ENCODE measurements at regions not wholly inside any gene's neighbourhood (a gene's known extent, or its start where the extent isn't known, plus 50 kb on each side); places are given as distances from the start of the nearest gene placed in this dataset.

DNA sequence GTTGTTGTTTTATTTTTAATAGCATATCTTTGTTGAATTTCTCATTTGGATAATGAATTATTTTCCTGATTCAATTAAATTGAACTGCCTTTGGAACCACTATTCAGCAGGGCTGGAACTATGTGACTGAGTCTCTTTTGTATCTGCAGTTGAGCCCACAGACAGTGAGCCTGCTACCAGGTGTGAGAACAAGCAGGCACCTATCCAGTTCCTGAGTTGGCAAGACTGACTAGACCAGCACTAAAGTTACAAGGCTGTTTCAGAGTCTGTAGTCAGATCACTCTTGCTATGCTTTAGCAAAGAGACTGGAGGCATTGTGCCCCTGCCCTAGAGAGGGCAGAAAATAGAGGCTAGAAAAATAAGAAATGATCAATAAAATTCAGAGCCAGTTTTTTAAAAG lies 237.3 kb upstream of the GRID2 start:
- Histone ChIP-seq H3K4me3 (ENCODE audit: low read depth in 1 of 3, low read length in 3 of 3) (no peak overlapping the region), H3K9me3 (ENCODE audit: control insufficient read depth in 2 of 2, insufficient read depth in 1 of 2, low read depth in 1 of 2, low read length in 1 of 2) (peaks cover 0 to 16% of the 10 kb centered on the region in 2 donors), H3K4me1 (ENCODE audit: control insufficient read depth in 3 of 3, insufficient read depth in 2 of 3, low read depth in 1 of 3, low read length in 2 of 3) (no peaks in the 10 kb centered on the region), H3K27me3 (ENCODE audit: control insufficient read depth in 3 of 3, insufficient read depth in 3 of 3, low read length in 3 of 3) (no peaks in the 10 kb centered on the region), H3K27ac (ENCODE audit: low read depth in 1 of 3, low read length in 2 of 3) (no peak overlapping the region), H3K36me3 (ENCODE audit: control insufficient read depth in 3 of 3, insufficient read depth in 2 of 3, low read depth in 1 of 3, low read length in 3 of 3) (no peaks in the 10 kb centered on the region)
- DNase-seq (no peak), FAIRE-seq (no peak)

DNA sequence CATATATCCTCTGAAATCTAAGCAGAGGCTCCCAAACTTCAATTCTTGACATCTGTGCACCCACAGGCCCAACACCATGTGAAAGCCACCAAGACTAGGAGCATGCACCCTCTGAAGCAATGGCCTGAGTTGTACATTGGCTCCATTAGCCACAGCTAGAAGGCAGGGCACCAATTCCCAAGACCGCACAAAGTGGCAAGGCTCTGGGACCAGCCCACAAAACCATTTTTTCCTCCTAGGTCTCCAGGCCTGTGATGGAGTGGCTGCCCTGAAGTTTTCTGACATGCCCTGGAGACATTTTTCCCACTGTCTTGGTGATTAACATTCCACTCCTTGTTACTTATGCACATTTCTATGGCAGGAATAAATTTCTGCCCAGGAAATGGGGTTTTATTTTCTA lies 232.2 kb upstream of the GRID2 start:
- DNase-seq (no peak), FAIRE-seq (no peak)
- Histone ChIP-seq H3K9me3 (ENCODE audit: control insufficient read depth in 2 of 2, insufficient read depth in 1 of 2, low read depth in 1 of 2, low read length in 1 of 2) (peaks cover 0 to 18% of the 10 kb centered on the region in 2 donors), H3K4me1 (ENCODE audit: control insufficient read depth in 3 of 3, insufficient read depth in 2 of 3, low read depth in 1 of 3, low read length in 2 of 3) (no peaks in the 10 kb centered on the region), H3K27ac (ENCODE audit: low read depth in 1 of 3, low read length in 2 of 3) (no peak overlapping the region), H3K27me3 (ENCODE audit: control insufficient read depth in 3 of 3, insufficient read depth in 3 of 3, low read length in 3 of 3) (no peaks in the 10 kb centered on the region), H3K4me3 (ENCODE audit: low read depth in 1 of 3, low read length in 3 of 3) (no peak overlapping the region), H3K36me3 (ENCODE audit: control insufficient read depth in 3 of 3, insufficient read depth in 2 of 3, low read depth in 1 of 3, low read length in 3 of 3) (no peaks in the 10 kb centered on the region)
- 95 to 100% (median 99%) methylated on average over 1 of the region's 1 CpG for WGBS, 3 donors

DNA sequence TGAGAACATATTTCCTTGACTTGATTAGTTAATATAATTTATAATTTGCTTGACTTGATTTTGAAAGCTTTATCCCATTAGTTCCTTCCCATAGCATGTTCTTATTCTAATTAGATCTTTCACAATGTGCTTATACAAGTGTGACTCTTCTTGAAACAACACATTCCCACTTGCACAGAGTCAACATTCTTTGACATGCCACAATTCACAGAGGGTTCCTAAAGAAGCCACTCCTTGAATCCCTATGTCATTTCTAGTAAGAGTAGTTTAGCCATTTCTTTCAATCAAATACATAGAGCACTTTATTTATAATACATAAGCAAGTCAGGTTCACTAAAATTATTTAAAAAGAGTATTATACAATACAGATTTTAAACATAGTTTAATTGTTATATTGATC lies 228.9 kb upstream of the GRID2 start:
- DNase-seq (no peak), FAIRE-seq (no peak)
- no peaks in the 10 kb centered on the region for H3K27me3 ChIP-seq (ENCODE audit: control insufficient read depth in 3 of 3, insufficient read depth in 3 of 3, low read length in 3 of 3)
- H3K4me3 ChIP-seq (ENCODE audit: low read depth in 1 of 3, low read length in 3 of 3), result no peak overlapping the region
- peaks cover 0 to 20% of the 10 kb centered on the region in 2 donors for H3K9me3 ChIP-seq (ENCODE audit: control insufficient read depth in 2 of 2, insufficient read depth in 1 of 2, low read depth in 1 of 2, low read length in 1 of 2)
- H3K4me1 ChIP-seq (ENCODE audit: control insufficient read depth in 3 of 3, insufficient read depth in 2 of 3, low read depth in 1 of 3, low read length in 2 of 3), result no peaks in the 10 kb centered on the region
- no peaks in the 10 kb centered on the region for H3K36me3 ChIP-seq (ENCODE audit: control insufficient read depth in 3 of 3, insufficient read depth in 2 of 3, low read depth in 1 of 3, low read length in 3 of 3)
- H3K27ac ChIP-seq (ENCODE audit: low read depth in 1 of 3, low read length in 2 of 3), result no peak overlapping the region

DNA sequence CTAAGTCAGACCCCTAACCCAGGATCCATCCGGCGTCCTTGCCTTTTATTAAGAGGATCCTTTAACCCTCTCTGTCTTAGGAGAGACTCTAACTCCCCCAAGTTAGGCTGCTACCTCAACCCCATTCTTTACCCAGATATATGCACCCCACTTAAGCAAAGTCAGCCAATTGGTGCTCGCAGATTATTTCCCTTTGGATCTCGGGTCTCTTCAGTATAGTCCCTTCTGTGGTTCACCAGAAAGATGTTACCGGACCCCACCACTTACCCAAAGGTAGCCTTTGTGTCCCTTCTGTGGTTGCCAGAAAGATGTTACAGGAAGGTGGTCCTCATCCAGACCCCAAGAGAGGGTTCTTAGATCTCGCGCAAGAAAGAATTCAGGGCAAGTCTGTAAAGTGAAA lies 212.9 kb upstream of the GRID2 start:
- no peaks in the 10 kb centered on the region for H3K36me3 ChIP-seq (ENCODE audit: control insufficient read depth in 3 of 3, insufficient read depth in 2 of 3, low read depth in 1 of 3, low read length in 3 of 3)
- no peaks in the 10 kb centered on the region for H3K9me3 ChIP-seq (ENCODE audit: control insufficient read depth in 2 of 2, insufficient read depth in 1 of 2, low read depth in 1 of 2, low read length in 1 of 2)
- WGBS, 3 donors, result 91 to 96% (median 94%) methylated on average over 7 of the region's 7 CpGs
- no peak for DNase-seq
- H3K4me3 ChIP-seq (ENCODE audit: low read depth in 1 of 3, low read length in 3 of 3), result no peak overlapping the region
- no peaks in the 10 kb centered on the region for H3K27me3 ChIP-seq (ENCODE audit: control insufficient read depth in 3 of 3, insufficient read depth in 3 of 3, low read length in 3 of 3)
- H3K4me1 ChIP-seq (ENCODE audit: control insufficient read depth in 3 of 3, insufficient read depth in 2 of 3, low read depth in 1 of 3, low read length in 2 of 3), result no peaks in the 10 kb centered on the region
- H3K27ac ChIP-seq (ENCODE audit: low read depth in 1 of 3, low read length in 2 of 3), result no peak overlapping the region
- no peak for FAIRE-seq

DNA sequence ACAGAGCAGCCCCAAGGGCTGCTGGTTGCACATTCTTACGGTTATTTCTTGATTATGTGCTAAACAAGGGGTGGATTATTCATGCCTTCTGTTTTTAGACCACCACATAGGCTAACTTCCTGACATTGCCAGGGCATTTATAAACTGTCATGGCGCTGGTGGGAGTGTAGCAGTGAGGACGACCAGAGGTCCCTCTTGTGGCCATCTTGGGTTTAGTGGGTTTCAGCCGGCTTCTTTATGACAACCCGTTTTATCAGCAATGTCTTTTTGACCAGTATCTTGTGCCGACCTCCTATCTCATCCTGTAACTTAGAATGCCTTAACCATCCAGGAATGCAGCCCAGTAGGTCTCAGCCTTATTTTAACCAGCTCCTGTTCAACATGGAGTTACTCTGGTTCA lies 212.4 kb upstream of the GRID2 start:
- DNase-seq, result no peak
- FAIRE-seq, result no peak
- Histone ChIP-seq H3K4me1 (ENCODE audit: control insufficient read depth in 3 of 3, insufficient read depth in 2 of 3, low read depth in 1 of 3, low read length in 2 of 3) (no peaks in the 10 kb centered on the region), H3K27me3 (ENCODE audit: control insufficient read depth in 3 of 3, insufficient read depth in 3 of 3, low read length in 3 of 3) (no peaks in the 10 kb centered on the region), H3K27ac (ENCODE audit: low read depth in 1 of 3, low read length in 2 of 3) (no peak overlapping the region), H3K9me3 (ENCODE audit: control insufficient read depth in 2 of 2, insufficient read depth in 1 of 2, low read depth in 1 of 2, low read length in 1 of 2) (no peaks in the 10 kb centered on the region), H3K36me3 (ENCODE audit: control insufficient read depth in 3 of 3, insufficient read depth in 2 of 3, low read depth in 1 of 3, low read length in 3 of 3) (no peaks in the 10 kb centered on the region), H3K4me3 (ENCODE audit: low read depth in 1 of 3, low read length in 3 of 3) (no peak overlapping the region)
- WGBS, 3 donors, result 77 to 82% (median 81%) methylated on average over 6 of the region's 6 CpGs

DNA sequence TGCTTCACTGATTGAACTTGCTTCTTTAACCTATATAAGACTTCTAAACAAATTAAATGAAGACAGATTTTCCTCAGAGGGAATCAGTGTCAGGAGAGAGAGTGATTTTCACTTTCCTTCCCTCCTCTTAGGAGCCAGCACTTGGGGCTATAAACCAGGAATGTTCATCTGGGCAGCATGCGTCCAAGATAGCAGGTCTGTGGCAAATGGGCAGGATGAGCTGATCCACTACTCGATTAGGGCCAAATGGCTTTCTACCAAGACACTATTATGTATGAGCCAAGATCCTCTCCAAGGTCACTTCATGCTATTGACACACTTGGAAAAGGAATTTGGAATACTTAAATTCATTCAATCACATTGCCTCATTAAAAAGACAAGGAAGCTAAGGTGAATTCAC lies 203.9 kb upstream of the GRID2 start:
- Histone ChIP-seq H3K4me1 (ENCODE audit: control insufficient read depth in 3 of 3, insufficient read depth in 2 of 3, low read depth in 1 of 3, low read length in 2 of 3) (no peaks in the 10 kb centered on the region), H3K27me3 (ENCODE audit: control insufficient read depth in 3 of 3, insufficient read depth in 3 of 3, low read length in 3 of 3) (no peaks in the 10 kb centered on the region), H3K36me3 (ENCODE audit: control insufficient read depth in 3 of 3, insufficient read depth in 2 of 3, low read depth in 1 of 3, low read length in 3 of 3) (no peaks in the 10 kb centered on the region), H3K27ac (ENCODE audit: low read depth in 1 of 3, low read length in 2 of 3) (no peak overlapping the region), H3K4me3 (ENCODE audit: low read depth in 1 of 3, low read length in 3 of 3) (no peak overlapping the region), H3K9me3 (ENCODE audit: control insufficient read depth in 2 of 2, insufficient read depth in 1 of 2, low read depth in 1 of 2, low read length in 1 of 2) (no peaks in the 10 kb centered on the region)
- 42 to 56% (median 48%) methylated on average over 2 of the region's 2 CpGs for WGBS, 3 donors
- FAIRE-seq (no peak), DNase-seq (no peak)

DNA sequence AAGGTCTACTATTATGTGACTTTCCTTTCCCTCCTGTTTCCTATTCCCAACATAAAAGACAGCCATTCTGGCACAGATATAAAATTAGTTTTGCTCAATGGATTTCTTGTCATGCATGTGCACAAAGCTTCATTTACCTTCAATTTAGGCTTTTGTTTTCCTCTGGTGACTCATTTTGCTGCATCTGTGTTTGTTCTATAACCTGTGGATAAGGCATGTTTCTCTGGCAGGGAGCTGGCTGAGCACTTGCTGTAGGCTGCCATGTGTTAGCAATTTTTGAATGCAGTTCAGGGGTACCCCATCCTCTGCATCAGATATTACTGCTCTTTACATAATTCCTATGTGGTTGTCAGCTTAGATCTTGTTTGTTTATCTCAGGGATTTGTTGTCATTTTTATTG lies 202.8 kb upstream of the GRID2 start:
- Histone ChIP-seq H3K9me3 (ENCODE audit: control insufficient read depth in 2 of 2, insufficient read depth in 1 of 2, low read depth in 1 of 2, low read length in 1 of 2) (no peaks in the 10 kb centered on the region), H3K27ac (ENCODE audit: low read depth in 1 of 3, low read length in 2 of 3) (no peak overlapping the region), H3K27me3 (ENCODE audit: control insufficient read depth in 3 of 3, insufficient read depth in 3 of 3, low read length in 3 of 3) (no peaks in the 10 kb centered on the region), H3K4me1 (ENCODE audit: control insufficient read depth in 3 of 3, insufficient read depth in 2 of 3, low read depth in 1 of 3, low read length in 2 of 3) (no peaks in the 10 kb centered on the region), H3K4me3 (ENCODE audit: low read depth in 1 of 3, low read length in 3 of 3) (no peak overlapping the region), H3K36me3 (ENCODE audit: control insufficient read depth in 3 of 3, insufficient read depth in 2 of 3, low read depth in 1 of 3, low read length in 3 of 3) (no peaks in the 10 kb centered on the region)
- no peak for DNase-seq
- no peak for FAIRE-seq

DNA sequence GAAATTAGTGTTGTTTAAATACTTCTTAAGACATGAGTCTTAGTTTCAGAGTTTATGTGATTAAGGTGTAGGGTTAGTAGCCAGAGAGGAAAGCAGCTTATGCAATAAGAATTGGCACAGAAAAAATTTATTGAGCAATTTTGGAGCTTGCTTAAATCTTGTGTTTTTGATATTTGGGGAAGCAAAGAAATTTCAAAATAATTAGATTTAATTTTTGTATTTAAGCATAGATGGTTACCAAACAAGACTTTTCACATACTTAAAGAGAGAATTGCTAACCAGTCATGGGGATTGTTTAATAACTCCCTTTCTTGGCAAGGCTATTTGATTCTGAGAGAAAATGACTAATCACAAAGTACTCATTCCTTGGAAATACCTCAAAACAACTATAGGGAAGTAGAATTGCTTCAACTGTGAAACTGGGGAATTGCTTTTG lies 202.0 kb upstream of the GRID2 start:
- Histone ChIP-seq H3K9me3 (ENCODE audit: control insufficient read depth in 2 of 2, insufficient read depth in 1 of 2, low read depth in 1 of 2, low read length in 1 of 2) (no peaks in the 10 kb centered on the region), H3K4me1 (ENCODE audit: control insufficient read depth in 3 of 3, insufficient read depth in 2 of 3, low read depth in 1 of 3, low read length in 2 of 3) (no peaks in the 10 kb centered on the region), H3K36me3 (ENCODE audit: control insufficient read depth in 3 of 3, insufficient read depth in 2 of 3, low read depth in 1 of 3, low read length in 3 of 3) (no peaks in the 10 kb centered on the region), H3K27ac (ENCODE audit: low read depth in 1 of 3, low read length in 2 of 3) (no peak overlapping the region), H3K4me3 (ENCODE audit: low read depth in 1 of 3, low read length in 3 of 3) (no peak overlapping the region), H3K27me3 (ENCODE audit: control insufficient read depth in 3 of 3, insufficient read depth in 3 of 3, low read length in 3 of 3) (no peaks in the 10 kb centered on the region)
- DNase-seq (no peak), FAIRE-seq (no peak)

DNA sequence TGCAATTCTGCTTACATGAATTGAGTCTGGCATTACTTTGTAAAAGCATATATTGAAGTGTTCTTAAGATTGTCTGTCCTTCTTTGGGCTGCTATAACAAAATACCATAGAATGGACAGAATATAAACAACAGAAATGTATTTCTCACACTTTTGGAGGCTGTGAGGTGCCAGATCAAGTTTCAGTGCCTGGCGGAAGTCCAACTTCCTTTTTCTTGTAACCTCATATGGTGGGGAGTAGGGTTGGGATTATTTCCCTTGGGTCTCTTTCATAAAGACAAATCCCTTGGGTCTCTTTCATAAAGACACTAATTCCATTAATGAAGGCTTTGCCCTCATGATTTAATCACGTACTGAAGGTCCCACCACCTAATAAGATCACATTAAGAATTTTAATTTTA lies 199.3 kb upstream of the GRID2 start:
- H3K27ac ChIP-seq (ENCODE audit: low read depth in 1 of 3, low read length in 2 of 3), result no peak overlapping the region
- H3K36me3 ChIP-seq (ENCODE audit: control insufficient read depth in 3 of 3, insufficient read depth in 2 of 3, low read depth in 1 of 3, low read length in 3 of 3), result no peaks in the 10 kb centered on the region
- H3K4me3 ChIP-seq (ENCODE audit: low read depth in 1 of 3, low read length in 3 of 3), result no peak overlapping the region
- no peaks in the 10 kb centered on the region for H3K9me3 ChIP-seq (ENCODE audit: control insufficient read depth in 2 of 2, insufficient read depth in 1 of 2, low read depth in 1 of 2, low read length in 1 of 2)
- H3K4me1 ChIP-seq (ENCODE audit: control insufficient read depth in 3 of 3, insufficient read depth in 2 of 3, low read depth in 1 of 3, low read length in 2 of 3), result no peaks in the 10 kb centered on the region
- no peaks in the 10 kb centered on the region for H3K27me3 ChIP-seq (ENCODE audit: control insufficient read depth in 3 of 3, insufficient read depth in 3 of 3, low read length in 3 of 3)
- DNase-seq (no peak), FAIRE-seq (no peak)
- 74 to 78% (median 77%) methylated on average over 2 of the region's 2 CpGs for WGBS, 3 donors

All from small intestine (tissue), 7 donors.